ENCODE measurements at regions not wholly inside any gene's neighbourhood (a gene's known extent, or its start where the extent isn't known, plus 50 kb on each side); places are given as distances from the start of the nearest gene placed in this dataset.
"Not testable (repeated sequence)": the region's sequence is repeated elsewhere in the genome, so short reads cannot be mapped to it uniquely, and the experiment has no call there.

DNA sequence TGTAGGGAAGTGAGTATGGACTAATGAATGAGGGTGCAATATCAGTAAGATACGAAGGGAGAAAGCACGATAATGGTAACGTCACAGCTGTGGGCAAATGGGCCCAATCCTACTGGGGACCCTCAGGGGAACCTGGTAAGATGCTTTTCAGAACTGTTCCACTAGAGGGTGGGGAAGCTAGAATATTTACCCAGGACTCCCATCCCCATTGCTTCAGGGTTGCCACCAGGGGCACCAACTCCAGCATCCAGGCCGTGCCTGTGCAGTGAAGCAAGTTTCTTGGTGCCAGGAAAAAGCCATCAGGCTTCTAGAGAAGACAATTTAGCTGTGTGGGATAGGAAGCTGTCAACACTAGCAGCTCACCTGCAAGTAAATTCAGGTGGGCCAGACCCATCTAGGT lies 409.3 kb downstream of the AGTPBP1 start:
- DNase-seq (ENCODE audit: low read depth in 2 of 2), result no peak

DNA sequence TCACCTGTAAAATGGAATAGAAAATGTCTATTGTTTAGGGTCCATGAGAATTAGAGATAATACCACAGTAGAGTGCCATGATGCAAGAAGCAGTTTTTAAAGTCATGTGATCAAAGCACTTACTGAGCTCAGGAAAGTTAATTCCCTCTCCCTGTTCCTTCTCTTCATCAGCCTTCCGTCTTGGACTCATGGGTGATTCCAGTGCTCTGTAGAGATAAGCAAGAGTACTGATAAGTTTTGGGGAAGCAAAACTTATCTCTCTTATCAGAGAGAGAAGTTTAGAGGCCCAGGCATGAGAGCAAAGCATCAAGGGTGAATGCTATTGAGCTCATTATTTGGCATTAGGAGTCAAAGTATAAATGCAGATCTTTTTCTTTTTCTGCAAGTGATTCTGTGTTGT lies 410.1 kb downstream of the AGTPBP1 start:
- no peak for DNase-seq (ENCODE audit: low read depth in 2 of 2)

DNA sequence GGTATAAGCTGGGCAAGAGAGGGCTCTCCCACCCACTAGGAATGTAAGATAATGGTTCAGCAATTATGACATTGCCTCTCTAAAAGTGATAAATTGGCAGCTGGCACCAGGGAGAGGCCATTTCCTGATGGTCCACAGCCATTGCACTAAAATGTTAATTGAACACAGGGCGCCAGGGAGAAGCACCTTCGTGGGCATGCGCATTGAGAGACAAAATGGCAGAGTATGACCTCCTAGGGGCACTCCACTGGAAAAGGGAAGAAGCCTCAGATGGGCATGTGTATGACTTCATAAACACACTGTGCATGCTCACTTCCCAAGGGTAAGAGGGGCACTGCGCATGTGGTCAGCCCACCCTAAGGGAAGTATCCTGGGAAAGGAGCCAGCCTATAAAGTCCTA lies 419.2 kb downstream of the AGTPBP1 start:
- no peak for DNase-seq (ENCODE audit: low read depth in 2 of 2)

DNA sequence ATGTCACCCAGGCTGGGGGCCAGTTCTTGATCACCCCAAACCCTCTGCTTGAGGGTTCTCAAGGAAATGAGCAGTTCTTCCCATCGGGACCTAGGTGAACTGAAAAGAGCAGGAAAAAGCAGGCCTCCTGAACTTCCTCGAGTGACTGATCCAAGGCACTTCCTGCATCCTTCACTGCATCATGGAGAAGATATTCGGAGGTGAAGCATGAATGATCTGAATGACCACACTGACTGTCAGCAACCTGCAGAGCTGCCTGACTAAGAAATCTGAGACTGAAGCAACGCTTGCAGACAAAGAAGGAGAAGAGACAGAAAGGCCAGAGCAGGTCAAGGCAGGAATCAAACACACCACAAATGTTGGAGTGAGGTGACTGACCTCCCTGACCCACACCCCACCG lies 420.2 kb downstream of the AGTPBP1 start:
- no peak for DNase-seq (ENCODE audit: low read depth in 2 of 2)

DNA sequence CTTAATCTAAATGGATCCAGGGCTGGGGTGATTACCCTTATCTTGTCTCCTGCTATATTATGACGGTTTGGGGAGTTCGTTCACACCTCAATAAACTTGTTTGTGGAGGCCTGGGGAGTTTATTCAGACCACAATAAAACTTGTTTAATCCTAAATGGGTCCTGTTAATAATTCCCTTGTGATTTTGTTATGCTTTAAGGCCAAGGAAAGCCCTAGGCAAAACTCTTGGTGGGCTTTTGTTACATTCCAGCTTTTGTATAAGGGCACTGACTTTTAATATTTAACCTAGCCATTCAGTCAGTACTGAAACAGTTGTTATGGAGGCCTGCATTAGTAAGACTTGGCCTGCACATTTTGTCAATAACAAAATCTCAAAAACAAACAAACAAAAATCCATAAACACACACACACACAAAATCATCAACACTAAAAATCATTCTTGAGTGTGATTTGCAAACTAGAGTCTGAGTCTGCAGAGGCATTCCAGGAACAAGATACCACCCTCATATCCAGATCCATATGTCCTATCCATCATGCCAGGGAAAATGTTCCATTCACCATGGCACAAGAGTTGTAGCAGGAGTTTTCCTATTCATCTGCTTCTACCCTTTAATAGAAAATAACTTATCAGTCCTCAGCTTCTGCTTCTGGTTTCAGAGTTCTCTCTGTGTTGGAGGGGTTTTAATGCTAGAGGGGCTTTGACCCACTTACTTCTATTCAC lies 421.7 kb downstream of the AGTPBP1 start:
- no peak for DNase-seq (ENCODE audit: low read depth in 2 of 2)

DNA sequence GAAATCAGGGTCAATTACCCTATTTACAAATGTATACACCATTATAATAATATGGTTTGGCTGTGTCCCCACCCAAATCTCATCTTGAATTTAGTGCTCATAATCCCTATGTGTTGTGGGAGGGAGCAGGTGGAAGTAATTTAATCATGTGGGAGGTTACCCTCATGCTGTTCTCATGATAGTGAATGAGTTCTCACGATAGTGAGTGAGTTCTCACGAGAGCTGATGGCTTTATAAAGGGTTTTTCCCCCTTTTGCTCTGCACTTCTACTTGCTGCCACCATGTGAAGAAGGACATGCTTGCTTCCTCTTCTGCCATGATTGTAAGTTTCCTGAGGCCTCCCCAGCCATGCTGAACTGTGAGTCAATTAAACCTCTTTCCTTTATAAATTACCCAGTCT lies 426.2 kb downstream of the AGTPBP1 start:
- not testable (repeated sequence) for DNase-seq (ENCODE audit: low read depth in 2 of 2)

DNA sequence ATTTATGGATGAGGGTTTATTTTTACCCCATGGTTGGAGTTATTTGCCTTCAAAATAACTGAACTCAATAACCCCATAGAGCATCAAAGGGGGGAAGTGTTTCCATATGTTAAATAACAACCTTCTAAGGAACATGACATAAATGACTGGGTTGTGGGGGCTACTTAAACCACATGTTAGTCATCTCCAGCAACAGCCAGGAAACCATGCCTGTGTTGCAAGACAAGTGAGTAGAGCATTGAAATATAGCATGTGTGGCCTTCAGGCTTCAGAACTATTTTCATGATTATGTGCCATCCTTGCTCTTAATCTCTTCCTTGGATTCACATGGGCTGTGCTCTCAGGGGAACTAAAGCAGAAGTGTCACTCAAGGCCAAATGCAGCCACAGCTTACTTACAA lies 431.2 kb downstream of the AGTPBP1 start:
- DNase-seq (ENCODE audit: low read depth in 2 of 2), result no peak

DNA sequence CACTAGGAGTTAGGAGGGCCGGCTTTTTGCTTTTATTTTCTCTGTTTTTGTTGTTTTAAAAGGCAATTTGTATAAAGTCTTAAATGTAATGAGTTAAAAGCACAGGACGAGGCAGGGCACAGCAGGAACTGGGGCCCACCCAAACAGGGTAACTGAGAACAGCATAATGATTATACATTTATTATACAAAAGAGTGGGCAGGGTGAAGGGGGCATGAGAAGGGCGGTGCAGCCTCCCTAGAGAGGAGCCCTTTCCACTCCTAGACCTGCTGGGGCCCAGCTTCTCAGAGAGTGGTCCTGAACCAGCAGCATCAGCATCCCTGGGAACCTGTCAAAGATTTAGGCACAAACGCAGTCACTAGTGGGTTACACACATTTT lies 438.0 kb downstream of the AGTPBP1 start:
- no peak for DNase-seq (ENCODE audit: low read depth in 2 of 2)

DNA sequence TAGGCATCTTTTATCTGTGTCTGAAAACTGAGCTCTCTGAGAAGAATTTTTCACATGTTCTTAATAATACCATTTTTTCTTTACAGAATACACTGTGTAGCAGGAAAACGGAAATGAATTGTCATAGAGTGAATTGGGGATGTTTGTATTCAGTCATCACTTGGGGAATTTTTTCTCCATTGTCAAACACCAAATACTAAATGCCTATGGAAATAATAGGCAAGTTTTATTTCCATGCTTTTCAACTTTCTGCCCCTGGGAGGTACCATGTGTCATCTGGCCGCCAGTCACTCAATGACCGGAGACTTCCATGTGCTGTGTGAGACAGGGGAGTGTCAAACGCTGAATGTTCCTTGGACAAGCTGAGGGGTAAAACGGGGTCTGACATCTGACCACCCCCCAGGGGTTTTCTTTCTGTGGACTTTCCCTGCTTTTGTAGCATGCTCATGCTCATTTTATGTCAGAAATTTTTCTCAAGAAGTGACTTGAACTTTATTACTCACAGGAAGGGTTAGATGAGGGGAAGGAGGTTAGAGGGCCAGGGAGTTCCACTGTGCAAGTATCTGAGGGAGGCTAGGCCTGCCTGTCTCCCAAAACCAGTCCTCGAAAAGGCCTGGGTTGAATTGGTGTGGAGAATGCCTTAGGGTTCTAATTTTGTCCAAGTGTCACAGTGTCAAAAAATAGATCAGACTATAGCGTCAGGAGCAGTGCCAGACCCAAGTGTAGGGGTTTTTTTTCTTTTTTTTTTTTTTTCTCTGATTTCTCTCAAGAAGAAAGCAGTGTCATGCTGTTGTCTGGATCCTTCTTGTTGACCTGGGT lies 438.6 kb downstream of the AGTPBP1 start:
- no peak for DNase-seq (ENCODE audit: low read depth in 2 of 2)

DNA sequence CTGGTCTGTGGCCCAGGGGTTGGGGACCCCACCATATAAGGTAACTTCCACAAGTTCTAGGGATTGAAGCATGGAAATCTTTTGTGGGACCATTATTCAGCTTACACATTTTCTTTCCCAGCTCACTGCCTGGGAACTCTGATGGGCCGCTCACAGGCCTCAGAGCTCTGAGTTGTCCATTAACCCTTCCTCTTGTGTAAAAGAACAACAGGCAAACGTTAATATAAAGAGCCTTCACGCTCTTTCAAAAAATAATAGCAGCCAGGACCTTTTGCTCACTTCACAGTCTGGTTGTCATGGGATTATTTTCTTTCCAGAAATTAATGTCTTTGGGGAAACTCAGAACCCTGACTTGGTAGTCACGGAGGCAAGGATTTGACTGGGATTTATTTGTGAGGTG lies 443.3 kb downstream of the AGTPBP1 start:
- no peak for DNase-seq (ENCODE audit: low read depth in 2 of 2)

DNA sequence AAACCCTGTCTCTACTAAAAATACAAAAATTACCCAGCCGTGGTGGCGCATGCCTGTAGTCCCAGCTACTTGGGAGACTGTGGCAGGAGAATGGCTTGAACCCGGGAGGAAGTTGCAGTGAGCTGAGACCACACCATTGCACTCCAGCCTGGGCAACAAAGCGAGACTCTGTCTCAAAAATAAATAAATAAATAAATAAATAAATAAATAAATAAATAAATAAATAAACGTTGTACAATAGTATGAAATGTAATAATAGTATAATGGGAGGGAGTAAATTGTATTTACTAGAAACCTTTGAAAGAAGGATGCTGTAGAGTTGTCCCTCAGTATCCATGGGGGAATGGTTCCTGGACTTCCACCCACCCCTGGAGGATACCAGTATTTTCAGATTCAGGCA lies 446.5 kb downstream of the AGTPBP1 start:
- not testable (repeated sequence) for DNase-seq (ENCODE audit: low read depth in 2 of 2)

DNA sequence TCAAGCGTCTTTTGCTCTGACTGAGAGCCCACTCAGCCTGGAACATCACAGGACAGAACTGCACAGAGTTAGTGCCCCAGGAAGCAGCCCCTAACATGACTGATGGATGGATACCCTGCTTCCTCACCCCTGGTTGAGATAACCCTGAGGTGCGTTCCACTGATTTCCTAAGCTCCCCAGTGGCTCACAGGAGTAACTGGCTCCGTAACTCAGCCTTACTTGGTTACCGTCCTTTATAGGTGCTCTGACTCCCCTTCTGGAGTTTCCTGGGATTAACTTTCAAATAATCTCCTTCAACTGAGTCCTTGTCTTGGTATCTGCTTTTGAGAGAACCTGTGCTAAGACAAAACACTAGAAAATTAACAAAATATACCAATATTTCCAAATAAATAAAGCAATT lies 449.5 kb downstream of the AGTPBP1 start:
- no peak for DNase-seq (ENCODE audit: low read depth in 2 of 2)

DNA sequence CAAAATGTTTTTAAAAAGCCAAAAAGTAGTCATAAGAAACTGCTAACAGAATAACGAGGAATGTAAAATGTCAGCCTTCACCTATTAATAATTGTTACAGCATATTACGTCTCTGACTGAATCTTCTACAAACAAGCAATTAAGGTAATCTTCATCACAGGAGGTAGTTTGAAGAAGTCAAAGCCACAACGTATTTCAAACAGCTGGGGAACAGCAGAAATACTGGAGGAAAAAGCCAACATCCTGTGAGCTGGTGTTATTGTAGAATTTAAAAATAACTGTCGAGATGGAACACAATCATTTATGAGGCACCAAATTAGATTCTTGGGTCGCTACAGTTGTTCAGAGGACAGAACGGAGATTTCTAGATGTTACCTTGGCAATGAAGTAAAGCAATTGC lies 450.5 kb downstream of the AGTPBP1 start:
- no peak for DNase-seq (ENCODE audit: low read depth in 2 of 2)

DNA sequence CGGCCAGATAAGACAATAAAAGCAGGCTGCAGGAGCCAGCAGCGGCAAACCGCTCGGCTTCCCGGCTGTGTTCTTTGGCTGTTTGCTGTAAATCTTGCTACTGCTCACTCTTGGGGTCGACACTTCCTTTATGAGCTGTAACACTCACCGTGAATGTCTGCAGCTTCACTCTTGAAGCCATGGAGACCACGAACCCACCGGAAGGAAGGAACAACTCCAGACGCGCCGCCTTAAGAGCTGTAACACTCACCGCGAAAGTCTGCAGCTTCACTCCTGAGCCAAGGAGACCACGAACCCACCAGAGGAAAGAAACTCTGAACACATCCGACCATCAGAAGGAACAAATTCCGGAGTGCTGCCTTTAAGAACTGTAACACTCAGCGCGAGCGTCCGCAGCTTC lies 451.7 kb downstream of the AGTPBP1 start:
- no peak for DNase-seq (ENCODE audit: low read depth in 2 of 2)

DNA sequence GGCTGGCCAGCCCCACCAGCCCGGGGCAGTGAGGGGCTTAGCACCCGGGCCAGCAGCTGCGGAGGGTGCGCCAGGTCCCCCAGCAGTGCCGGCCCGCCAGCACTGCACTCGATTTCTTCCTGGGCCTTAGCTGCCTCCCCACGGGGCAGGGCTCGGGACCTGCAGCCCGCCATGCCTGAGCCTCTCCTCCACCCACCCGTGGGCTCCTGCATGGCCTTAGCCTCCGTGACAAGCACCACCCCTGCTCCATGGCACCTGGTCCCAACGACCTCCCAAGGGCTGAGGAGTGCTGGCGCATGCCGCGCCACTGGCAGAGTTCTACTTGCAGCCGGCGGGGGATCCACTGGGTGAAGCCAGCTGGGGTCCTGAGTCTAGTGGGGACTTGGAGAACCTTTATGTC lies 452.6 kb downstream of the AGTPBP1 start:
- DNase-seq (ENCODE audit: low read depth in 2 of 2), result no peak

DNA sequence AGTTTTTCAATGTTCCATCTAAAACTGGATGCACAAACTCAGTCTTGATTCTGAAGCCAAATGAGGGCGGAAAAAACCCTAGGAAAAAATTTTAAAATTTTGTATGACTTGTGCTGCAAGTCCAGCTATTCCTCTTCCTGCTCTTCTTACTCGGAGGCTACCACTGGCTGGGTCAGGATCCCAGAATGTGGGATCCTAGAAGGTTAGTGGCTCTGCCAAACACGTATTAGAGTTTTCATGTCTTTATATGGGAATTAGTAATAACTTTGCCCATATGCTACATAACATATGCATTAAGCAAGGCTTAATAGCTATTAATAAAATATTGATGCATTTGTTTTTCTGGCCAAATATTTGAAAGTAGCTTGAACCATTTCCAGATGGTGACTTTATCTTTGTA lies 458.3 kb downstream of the AGTPBP1 start:
- no peak for DNase-seq (ENCODE audit: low read depth in 2 of 2)

DNA sequence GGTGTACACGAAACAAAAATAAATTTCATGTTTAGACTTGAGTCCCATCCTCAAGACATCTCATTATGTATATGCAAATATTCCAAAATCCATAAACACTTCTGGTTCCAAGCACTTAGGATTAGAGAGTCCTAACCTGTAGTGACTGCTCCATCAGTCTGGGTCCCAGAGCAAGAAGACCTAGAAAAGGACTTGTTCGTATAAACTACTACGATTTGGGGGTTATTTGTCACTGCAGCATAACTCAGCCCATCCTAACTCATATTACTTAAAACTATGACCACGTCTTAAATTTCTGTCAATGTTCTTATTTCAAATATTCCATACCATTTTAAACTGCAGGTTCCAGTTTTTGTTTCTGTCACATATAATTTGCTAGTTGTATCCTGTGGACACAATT lies 463.0 kb downstream of the AGTPBP1 start:
- DNase-seq (ENCODE audit: low read depth in 2 of 2), result no peak

DNA sequence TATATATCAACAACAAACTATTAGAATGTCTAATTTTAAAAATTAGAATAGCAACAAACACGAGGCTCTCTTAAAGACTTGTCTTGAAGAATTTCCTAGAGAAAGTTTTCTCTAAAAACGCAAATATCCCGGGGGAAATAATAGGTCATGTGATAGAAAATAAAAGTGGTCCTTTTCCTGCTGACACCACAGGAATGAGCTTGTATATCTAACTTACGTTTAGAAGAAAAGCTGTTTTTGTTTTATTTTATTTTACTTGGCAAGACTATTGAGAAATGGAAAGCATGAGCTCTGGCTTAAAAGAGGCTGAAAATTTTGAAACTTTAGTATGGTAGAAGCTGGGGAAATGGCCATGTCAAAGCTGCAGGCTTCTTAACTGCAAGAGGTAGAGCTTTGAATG lies 465.0 kb downstream of the AGTPBP1 start:
- DNase-seq (ENCODE audit: low read depth in 2 of 2), result no peak

DNA sequence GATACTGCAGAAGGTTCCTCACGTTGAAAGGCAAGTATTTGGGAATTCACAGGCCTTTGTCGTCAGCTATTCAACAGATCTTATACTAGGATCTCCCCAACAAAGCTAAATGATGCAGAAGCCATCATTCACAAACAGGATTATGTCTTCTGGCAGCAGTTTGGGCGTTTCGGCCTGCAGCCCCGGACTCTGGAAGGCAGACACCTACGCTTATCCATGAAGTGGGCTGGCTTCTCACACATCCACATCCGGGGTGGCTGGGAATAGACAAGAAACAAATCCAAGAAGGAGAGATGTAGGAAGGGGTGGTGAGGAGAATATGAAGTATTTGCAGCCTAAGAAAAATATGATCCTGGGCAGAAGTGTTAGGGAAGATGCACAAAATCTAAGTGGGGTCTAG lies 471.9 kb downstream of the AGTPBP1 start:
- no peak for DNase-seq (ENCODE audit: low read depth in 2 of 2)

DNA sequence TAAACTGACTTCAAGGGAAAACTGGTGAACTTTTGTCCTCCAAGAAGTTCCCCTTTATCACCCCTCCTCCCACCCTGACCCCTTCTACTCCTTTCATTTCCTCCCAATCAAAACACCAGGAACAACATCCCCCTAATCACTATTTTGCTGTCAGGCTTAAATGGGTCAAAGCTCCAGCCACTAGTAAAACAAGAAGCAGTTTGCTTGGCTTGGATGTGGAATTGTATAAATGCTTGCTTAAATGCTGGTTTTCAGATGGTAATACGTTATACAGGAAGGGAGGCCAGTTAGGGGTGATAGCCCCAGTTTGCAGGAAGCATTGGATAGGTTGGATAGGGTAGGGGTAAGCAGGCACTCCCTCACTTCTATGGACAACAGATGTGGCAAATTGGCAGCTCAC lies 473.6 kb downstream of the AGTPBP1 start:
- no peak for DNase-seq (ENCODE audit: low read depth in 2 of 2)

DNA sequence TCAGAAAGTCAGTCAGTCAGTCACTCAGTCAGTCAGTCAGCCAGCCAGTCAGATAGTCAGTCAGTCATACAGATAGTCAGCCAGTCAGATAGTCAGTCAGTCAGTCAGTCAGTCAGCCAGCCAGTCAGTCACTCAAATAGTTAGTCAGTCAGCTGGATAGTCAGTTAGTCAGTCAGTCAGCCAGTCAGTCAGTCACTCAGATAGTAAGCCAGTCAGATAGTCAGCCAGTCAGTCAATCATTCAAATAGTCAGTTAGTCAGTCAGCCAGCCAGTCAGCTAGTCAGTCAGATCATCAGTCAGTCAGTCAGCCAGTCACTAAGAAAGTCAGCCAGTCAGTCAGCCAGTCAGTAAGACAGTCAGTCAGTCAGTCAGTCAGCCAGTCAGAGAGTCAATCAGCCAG lies 477.1 kb downstream of the AGTPBP1 start:
- DNase-seq (ENCODE audit: low read depth in 2 of 2), result no peak

DNA sequence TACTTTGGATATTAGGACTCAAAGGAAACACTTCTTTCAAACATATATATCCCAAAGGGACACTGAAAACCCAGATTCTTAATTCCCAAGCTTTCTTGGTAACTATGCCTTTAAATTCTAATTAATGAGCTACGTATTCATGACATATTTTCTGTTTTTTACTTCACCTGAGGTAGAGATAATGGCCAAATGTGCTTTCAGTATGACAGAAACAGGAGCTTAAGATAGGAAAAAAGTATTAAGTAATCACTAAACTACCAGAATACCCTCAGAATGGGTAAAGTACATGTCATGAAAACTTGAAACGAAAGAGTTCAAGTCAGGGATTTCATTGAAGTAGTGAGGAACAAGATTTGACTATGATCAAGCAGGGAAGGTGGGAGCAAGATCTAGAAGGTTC lies 478.5 kb downstream of the AGTPBP1 start:
- no peak for DNase-seq (ENCODE audit: low read depth in 2 of 2)

DNA sequence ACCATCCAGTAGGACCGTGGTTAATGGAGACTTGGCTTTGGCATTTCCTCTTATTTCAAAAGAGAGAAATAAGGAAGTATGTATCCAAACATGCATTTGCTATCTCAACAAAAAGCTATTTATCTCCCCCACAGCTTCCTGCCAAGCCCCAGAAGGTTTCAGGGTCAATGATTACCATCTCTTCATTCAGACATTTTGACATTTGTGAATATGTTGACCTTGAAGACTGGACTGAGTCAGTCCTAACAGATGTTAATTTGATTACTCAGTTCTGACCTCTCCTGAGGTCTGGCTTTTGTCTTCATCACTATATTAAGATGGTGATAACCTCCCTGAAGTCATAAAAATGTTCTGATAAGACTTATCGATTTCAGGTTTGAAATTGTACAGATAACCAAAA lies 479.4 kb downstream of the AGTPBP1 start:
- DNase-seq (ENCODE audit: low read depth in 2 of 2), result no peak

Data from stimulated activated CD4-positive, alpha-beta T cell treated with anti-CD3 and anti-CD28 coated beads, Interleukin-1b, Interleukin-23, amount 100 ng/mL, for 4 hours (primary cell).